ENCODE measurements at regions not wholly inside any gene's neighbourhood (a gene's known extent, or its start where the extent isn't known, plus 50 kb on each side); places are given as distances from the start of the nearest gene placed in this dataset.
"Not testable (repeated sequence)": the region's sequence is repeated elsewhere in the genome, so short reads cannot be mapped to it uniquely, and the experiment has no call there.

- no peak for DNase-seq
These were observed 51.0 kb downstream of the IARS1 start for GRCh38 chr9:92242260-92243136.

- no peak for DNase-seq
These were observed 56.6 kb downstream of the IARS1 start for GRCh38 chr9:92236915-92237314.

GRCh38 chr9:92236465-92236864 lies 57.0 kb downstream of the IARS1 start:
- no peak for DNase-seq

GRCh38 chr9:92234514-92234913 lies 59.0 kb downstream of the IARS1 start:
- DNase-seq = no peak

GRCh38 chr9:92232190-92232589 lies 61.3 kb downstream of the IARS1 start:
- no peak for DNase-seq

GRCh38 chr9:92228628-92229027 lies 64.9 kb downstream of the IARS1 start:
- DNase-seq = no peak

GRCh38 chr9:92224177-92224576 lies 69.3 kb downstream of the IARS1 start:
- DNase-seq = no peak

GRCh38 chr9:92223758-92224157 lies 69.7 kb downstream of the IARS1 start:
- DNase-seq = no peak

- no peak for DNase-seq
These were observed 84.6 kb downstream of the IARS1 start for GRCh38 chr9:92208693-92209524.

GRCh38 chr9:92206488-92206887 lies 87.0 kb downstream of the IARS1 start:
- no peak for DNase-seq

- DNase-seq = not testable (repeated sequence)
These were observed 88.7 kb upstream of the SPTLC1 start for GRCh38 chr9:92203887-92204286.

- DNase-seq = not testable (repeated sequence)
These were observed 83.0 kb upstream of the SPTLC1 start for GRCh38 chr9:92198237-92198636.

- DNase-seq = no peak
These were observed 81.7 kb upstream of the SPTLC1 start for GRCh38 chr9:92196909-92197308.

- DNase-seq = no peak
These were observed 81.2 kb upstream of the SPTLC1 start for GRCh38 chr9:92196400-92196799.

- DNase-seq = no peak
These were observed 76.6 kb upstream of the SPTLC1 start for GRCh38 chr9:92191801-92192200.

GRCh38 chr9:92190536-92190790 lies 75.2 kb upstream of the SPTLC1 start:
- no peak for DNase-seq

- DNase-seq = no peak
These were observed 74.7 kb upstream of the SPTLC1 start for GRCh38 chr9:92189782-92190535.

- no peak for DNase-seq
These were observed 74.0 kb upstream of the SPTLC1 start for GRCh38 chr9:92188969-92189781.

GRCh38 chr9:92187989-92188714 lies 72.9 kb upstream of the SPTLC1 start:
- no peak for DNase-seq

GRCh38 chr9:92187390-92187789 lies 72.2 kb upstream of the SPTLC1 start:
- no peak for DNase-seq

- DNase-seq = no peak
These were observed 71.4 kb upstream of the SPTLC1 start for GRCh38 chr9:92186631-92187030.

- no peak for DNase-seq
These were observed 70.5 kb upstream of the SPTLC1 start for GRCh38 chr9:92185681-92186080.
